ENCODE measurements at regions not wholly inside any gene's neighbourhood (a gene's known extent, or its start where the extent isn't known, plus 50 kb on each side); places are given as distances from the start of the nearest gene placed in this dataset.

DNA sequence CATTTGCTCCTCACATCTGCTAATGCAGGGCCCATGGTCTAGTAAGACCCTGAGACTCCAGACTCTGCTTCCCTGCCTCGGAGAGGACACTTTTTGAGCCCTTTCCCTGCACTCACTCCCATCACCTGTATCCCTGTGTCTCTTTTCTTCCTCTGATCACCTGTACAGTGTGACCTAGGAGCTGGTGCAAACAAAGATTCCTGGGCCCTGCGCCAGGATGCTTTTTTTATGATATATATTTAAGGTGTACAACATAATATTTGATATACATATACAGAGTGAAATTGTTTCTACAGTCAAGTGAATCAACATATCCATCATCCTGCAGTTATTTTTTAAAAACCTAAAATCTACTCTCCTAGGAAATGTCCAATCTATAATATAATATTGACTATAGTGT is 355.4 kb downstream of the MAFB start:
- DNase-seq (ENCODE audit: low spot score in 2 of 2): no peak
- Histone ChIP-seq H3K9me3 (no peaks in the 10 kb centered on the region), H3K27ac (no peak overlapping the region), H3K27me3 (no peaks in the 10 kb centered on the region), H3K36me3 (no peaks in the 10 kb centered on the region), H3K4me1 (no peaks in the 10 kb centered on the region), H3K4me3 (no peak overlapping the region)
- 89 to 91% methylated on average over 2 of the region's 2 CpGs for WGBS, 2 donors
- no peak for TF ChIP-seq POLR2A (IDR thresholded peaks at IDR 0.05)
- TF ChIP-seq EP300 (IDR thresholded peaks at IDR 0.05): no peak
- TF ChIP-seq, protein P1, sequence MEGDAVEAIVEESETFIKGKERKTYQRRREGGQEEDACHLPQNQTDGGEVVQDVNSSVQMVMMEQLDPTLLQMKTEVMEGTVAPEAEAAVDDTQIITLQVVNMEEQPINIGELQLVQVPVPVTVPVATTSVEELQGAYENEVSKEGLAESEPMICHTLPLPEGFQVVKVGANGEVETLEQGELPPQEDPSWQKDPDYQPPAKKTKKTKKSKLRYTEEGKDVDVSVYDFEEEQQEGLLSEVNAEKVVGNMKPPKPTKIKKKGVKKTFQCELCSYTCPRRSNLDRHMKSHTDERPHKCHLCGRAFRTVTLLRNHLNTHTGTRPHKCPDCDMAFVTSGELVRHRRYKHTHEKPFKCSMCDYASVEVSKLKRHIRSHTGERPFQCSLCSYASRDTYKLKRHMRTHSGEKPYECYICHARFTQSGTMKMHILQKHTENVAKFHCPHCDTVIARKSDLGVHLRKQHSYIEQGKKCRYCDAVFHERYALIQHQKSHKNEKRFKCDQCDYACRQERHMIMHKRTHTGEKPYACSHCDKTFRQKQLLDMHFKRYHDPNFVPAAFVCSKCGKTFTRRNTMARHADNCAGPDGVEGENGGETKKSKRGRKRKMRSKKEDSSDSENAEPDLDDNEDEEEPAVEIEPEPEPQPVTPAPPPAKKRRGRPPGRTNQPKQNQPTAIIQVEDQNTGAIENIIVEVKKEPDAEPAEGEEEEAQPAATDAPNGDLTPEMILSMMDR (IDR thresholded peaks at IDR 0.05): no peak

DNA sequence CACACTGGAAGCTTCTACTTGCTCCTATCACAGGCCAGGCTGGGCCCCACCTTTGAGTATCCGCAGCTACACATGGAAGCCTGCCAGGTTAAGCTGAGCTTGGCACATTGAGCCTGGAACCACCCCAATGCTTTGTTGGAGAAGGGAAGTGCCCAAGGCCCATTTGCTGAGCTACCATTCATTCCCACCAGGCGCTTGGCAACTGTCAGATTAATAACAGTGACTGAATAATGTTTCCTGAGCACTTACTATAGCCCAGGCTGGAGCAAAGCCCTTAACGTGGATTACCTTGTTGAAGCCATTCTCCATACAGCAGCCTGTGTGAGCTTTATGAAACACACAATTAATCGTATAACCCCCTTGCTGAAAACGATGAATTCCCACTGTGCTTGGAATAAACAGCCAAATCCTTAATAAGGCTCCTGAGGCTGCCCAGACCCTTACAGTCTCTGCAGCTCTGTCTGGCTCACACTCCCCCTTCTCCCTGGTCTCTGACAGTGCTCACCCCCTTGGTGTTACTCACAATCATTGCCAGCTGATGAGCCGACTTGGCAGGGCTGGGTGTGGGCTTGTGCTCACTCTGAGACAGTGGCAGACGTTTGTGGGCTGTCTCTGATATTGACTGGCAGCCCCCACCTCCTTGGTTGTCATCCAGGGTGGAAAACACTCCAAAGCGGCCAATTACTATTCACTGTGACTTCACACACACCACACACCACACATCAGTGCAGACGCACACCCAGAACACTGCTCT is 357.1 kb downstream of the MAFB start:
- no peaks in the 10 kb centered on the region for H3K36me3 ChIP-seq
- no peaks in the 10 kb centered on the region for H3K9me3 ChIP-seq
- 63 to 73% methylated on average over 9 of the region's 9 CpGs for WGBS, 2 donors
- no peaks in the 10 kb centered on the region for H3K27me3 ChIP-seq
- no peak overlapping the region for H3K4me3 ChIP-seq
- no peaks in the 10 kb centered on the region for H3K4me1 ChIP-seq
- TF ChIP-seq EP300 (IDR thresholded peaks at IDR 0.05): no peak
- TF ChIP-seq POLR2A (IDR thresholded peaks at IDR 0.05): no peak
- TF ChIP-seq, protein P1 (IDR thresholded peaks at IDR 0.05): no peak
- H3K27ac ChIP-seq: no peak overlapping the region
- no peak for DNase-seq (ENCODE audit: low spot score in 2 of 2)

DNA sequence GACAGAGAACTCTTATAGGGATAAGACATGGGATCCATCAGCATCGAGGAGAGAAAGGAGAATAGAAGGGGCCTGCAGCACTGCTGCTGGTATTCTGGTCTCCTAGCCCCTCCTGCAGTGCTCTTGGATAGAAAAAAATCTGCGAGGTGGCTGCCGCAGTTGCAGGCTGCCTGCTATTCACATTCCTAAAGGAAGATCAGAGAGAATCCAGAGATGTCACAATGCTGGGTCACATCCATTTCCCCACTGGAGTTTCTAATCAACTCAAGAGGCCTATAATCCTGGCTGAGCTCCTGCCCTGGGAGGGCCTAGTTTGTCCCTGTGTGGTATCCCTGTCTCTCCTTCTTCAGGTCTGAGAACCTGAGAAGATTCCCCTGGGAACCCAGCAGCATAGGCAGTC is 357.8 kb downstream of the MAFB start:
- no peak for DNase-seq (ENCODE audit: low spot score in 2 of 2)
- no peaks in the 10 kb centered on the region for H3K4me1 ChIP-seq
- TF ChIP-seq, protein P1 (IDR thresholded peaks at IDR 0.05): no peak
- no peak for TF ChIP-seq EP300 (IDR thresholded peaks at IDR 0.05)
- no peak for TF ChIP-seq POLR2A (IDR thresholded peaks at IDR 0.05)
- no peak overlapping the region for H3K27ac ChIP-seq
- no peak overlapping the region for H3K4me3 ChIP-seq
- H3K9me3 ChIP-seq: no peaks in the 10 kb centered on the region
- no peaks in the 10 kb centered on the region for H3K27me3 ChIP-seq
- no peaks in the 10 kb centered on the region for H3K36me3 ChIP-seq
- WGBS, 2 donors: 83 to 87% methylated on average over 3 of the region's 3 CpGs

DNA sequence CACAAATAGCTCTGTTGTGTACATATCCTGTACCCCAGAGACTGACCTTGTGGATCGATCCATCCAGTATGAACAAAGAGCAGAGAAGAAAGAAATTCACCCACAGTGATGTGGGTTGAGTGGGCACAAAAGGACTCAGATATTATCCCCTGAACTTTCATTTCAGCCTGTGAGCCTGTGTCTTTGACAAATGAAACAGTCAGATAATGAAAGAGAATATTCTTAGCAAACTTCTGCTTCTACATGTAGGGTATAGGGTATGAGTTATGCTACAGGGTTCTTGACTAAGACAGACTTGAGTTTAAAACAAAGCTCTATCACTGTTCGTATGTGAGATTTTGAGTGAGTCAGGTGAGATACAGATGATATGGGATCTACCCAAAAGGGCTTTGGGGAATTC is 359.7 kb downstream of the MAFB start:
- H3K27me3 ChIP-seq: no peaks in the 10 kb centered on the region
- no peak overlapping the region for H3K27ac ChIP-seq
- no peaks in the 10 kb centered on the region for H3K4me1 ChIP-seq
- H3K36me3 ChIP-seq: no peaks in the 10 kb centered on the region
- no peaks in the 10 kb centered on the region for H3K9me3 ChIP-seq
- DNase-seq (ENCODE audit: low spot score in 2 of 2): no peak
- TF ChIP-seq EP300 (IDR thresholded peaks at IDR 0.05): no peak
- TF ChIP-seq, protein P1 (IDR thresholded peaks at IDR 0.05): no peak
- no peak for TF ChIP-seq POLR2A (IDR thresholded peaks at IDR 0.05)
- 55 to 61% methylated on average over 2 of the region's 2 CpGs for WGBS, 2 donors
- H3K4me3 ChIP-seq: no peak overlapping the region

DNA sequence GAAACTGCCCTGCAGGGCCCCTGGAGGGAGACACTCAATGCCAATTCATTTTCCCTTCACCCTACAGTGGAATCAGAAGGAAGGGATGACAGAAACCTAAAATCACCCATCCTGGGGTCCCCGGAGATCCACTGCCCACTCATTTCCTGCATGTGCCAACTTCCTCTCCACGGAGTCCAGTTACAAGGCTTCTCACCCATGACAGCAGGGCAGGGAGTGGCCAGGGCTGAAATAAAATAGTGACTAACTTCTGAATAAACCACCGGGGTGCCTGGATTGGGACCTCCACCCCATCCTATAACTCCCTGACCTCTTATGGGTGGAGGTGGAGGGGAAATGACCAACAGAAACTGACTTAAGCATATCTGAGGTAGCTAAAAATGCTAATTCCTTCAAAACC is 362.3 kb downstream of the MAFB start:
- TF ChIP-seq POLR2A (IDR thresholded peaks at IDR 0.05): no peak
- no peak for TF ChIP-seq EP300 (IDR thresholded peaks at IDR 0.05)
- TF ChIP-seq, protein P1 (IDR thresholded peaks at IDR 0.05): no peak
- H3K4me1 ChIP-seq: no peaks in the 10 kb centered on the region
- H3K27me3 ChIP-seq: no peaks in the 10 kb centered on the region
- no peak overlapping the region for H3K4me3 ChIP-seq
- WGBS, 2 donors: 59 to 61% methylated on average over 3 of the region's 3 CpGs
- no peak for DNase-seq (ENCODE audit: low spot score in 2 of 2)
- no peak overlapping the region for H3K27ac ChIP-seq
- no peaks in the 10 kb centered on the region for H3K9me3 ChIP-seq
- H3K36me3 ChIP-seq: no peaks in the 10 kb centered on the region

All from tibial nerve (tissue), 4 donors.